ENCODE measurements at regions not wholly inside any gene's neighbourhood (a gene's known extent, or its start where the extent isn't known, plus 50 kb on each side); places are given as distances from the start of the nearest gene placed in this dataset.
"Not testable (repeated sequence)": the region's sequence is repeated elsewhere in the genome, so short reads cannot be mapped to it uniquely, and the experiment has no call there.

DNA sequence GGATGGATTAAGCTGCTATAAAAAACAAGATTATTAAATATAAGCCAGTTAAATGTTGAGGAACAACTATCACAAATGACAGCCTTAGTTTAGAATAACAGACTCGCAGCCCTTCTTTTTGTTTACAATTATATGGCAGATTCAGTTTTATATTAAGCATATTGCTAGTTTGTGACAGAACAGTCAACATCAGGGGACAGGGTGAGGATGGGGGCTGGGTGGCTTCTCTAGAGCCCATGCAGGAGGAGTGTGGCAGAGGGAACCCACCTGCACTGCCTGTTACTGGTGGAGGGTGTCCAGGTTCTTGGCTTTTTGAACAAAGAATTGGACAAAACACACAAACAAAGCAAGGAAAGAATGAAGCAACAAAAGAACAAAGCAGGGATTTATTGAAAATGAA is 799.7 kb downstream of the PRIM2 start:
- DNase-seq = not testable (repeated sequence)

DNA sequence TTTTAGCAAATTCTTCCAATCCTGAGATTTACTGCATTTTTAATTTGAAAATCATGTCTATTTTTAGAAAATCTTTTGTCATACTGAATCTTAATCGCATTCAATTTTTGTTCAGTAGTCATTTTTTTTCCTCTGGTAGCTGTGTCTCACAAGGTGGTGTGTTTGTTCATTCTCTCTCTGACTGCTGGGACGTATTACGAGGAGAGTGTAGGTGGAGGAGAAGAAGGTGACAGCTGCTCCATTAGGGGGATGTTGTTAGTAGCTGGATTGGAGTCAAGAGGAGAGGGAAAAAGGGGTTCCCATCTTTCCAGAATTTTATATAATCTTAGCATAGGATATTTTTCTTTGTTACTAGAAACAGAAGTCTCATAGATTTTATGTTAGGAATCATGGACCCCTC is 804.2 kb downstream of the PRIM2 start:
- DNase-seq = not testable (repeated sequence)

DNA sequence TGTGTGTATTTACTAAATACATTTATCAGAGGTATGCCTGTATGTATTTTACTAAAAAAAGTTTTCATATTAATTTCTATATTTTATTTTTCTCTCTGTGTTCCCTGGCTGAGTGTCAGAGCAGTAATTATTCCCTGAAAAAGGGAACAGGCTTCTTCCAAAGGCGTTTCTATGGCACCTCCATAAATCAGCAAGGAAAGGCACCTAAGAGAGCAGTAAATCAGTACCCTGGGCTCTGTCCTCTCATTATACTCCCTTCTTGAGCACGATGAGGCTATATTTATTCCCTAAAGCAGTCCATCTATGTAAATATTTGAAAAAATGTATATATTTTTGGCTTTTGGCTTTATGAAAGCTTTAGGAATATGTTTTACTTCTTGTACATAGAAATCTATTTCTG is 806.3 kb downstream of the PRIM2 start:
- not testable (repeated sequence) for DNase-seq

DNA sequence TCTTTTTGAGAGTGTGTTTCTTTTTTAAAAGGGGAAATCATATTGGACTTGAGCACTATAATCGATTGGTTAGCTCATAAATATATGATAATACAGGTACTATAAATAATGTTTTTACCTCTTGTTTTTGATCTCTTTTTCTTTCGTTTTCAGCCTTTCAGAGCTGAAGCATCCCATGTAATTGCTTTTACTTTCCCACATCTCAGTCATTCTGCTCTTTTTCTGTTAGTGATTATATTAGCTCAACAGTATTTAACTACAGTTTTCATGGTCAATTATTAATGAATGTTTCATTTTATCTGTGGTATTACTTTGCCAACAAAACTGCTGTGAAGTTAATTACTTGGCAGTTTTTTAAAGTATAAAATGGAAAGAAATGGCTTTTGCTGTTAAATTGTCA is 811.1 kb downstream of the PRIM2 start:
- DNase-seq = not testable (repeated sequence)

DNA sequence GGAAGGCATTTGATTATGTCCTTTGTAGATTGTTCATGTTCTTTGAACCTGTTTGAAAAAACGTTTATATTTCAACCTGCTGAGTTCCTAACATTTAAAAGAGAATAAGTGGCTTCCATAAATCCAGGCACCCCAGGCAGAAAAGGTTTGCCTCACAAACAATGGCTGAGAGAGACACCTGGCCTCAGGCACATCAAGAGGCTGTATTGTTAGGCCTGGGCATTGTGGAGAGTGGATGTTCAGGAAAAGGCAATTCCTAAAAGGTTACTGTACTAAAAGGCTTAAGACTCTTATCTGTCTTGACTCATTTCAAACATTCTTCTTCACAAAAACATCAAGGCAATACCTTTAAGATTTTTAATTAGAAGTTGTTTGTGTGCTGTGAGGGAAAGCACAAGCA is 811.7 kb downstream of the PRIM2 start:
- not testable (repeated sequence) for DNase-seq

DNA sequence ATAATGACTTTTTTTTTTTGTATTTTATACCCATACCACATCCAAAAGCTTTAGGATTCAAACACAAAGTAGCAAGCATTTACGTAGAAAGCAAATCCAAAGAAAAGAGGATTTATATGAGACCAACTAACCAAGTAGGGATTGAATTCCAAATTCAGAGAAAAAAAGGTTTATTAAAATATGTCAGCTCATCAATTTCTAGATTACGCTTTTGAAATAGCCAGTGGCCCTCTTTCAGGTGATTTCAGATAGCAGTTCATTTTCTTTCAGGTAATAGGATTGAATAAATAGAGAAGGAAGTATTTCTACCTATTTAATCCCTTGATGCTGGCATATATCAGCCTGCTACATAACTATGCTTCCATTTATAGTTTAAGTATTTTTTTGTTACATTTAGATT is 822.3 kb downstream of the PRIM2 start:
- DNase-seq = not testable (repeated sequence)

DNA sequence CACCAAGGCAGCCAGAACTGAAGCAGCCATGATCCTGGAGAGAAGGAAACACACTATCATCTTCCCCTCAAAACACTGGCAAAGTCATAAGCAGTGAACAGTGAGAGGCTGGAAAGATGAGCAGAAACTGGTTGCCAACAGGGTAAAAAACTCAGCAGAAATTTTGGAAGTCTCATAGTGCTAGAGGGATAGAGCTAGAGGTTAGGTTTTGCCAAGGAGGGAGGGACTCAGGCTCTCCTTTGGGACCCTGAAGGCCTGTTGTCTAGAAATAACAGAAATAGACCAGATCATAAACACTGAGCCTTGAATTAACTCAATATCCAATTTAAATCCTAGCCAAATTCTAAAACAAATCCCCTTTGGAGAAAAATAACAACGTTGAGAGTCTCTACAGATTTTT is 853.6 kb downstream of the PRIM2 start:
- DNase-seq = not testable (repeated sequence)

DNA sequence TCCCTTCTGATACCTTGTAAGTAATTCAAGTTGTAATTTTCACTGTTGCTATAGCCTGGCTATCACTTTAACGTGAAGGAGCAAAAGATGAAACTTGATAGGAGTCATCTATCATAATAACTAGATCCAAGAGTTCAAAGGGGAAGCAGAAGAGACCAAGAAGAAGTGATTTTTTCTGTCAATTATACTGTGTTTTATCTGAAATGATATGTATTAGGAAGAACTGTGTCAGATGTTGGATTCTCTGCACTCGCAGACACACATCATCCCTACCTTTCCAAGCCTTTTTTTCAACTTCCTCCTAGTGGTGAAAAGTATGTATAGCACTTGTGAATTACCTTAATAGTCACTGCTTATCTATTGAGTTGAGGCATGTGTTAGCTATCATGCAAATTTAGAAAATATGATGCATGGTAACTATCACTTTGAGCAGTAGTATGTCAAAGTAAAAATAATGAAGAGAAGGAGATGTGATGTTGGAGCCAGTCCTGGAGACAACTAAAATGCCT is 864.2 kb downstream of the PRIM2 start:
- DNase-seq = not testable (repeated sequence)

DNA sequence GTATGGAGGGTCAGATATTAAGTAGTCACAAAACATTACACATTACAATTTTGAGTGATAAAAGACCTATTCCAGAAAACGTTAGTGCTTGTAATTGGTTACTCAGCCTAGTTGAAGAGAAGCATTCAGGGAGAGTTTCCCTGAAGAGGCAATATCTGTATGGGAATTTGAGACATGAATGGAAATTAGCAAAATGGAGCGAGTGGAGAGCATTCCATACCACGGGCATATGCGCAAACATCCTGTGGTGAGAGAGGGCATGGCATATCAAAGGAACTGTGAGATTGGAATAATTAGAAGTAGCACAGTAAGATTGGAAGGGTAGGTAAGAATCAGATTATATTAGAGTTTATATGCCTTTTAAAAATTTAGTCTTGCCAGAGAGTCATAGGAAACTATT is 867.9 kb downstream of the PRIM2 start:
- DNase-seq = not testable (repeated sequence)

DNA sequence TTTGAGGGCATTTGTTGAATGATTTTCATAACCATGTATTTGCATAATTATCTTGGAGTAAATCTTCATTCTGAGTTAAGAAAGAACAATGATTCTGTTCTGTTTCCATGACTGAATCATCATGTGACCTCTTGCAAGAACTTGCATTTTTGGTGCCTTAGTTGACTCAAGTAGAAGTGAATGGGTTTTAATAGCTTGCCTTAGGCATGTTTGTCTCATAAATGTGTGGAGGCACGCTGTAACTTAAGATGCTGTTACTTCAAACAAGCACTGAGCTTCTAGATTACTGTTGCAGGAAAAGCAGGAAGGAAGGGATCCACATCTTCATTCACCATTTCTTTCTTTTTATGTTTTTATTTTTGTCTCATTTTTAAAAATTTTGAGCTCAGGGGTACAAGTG is 875.8 kb downstream of the PRIM2 start:
- DNase-seq = not testable (repeated sequence)

DNA sequence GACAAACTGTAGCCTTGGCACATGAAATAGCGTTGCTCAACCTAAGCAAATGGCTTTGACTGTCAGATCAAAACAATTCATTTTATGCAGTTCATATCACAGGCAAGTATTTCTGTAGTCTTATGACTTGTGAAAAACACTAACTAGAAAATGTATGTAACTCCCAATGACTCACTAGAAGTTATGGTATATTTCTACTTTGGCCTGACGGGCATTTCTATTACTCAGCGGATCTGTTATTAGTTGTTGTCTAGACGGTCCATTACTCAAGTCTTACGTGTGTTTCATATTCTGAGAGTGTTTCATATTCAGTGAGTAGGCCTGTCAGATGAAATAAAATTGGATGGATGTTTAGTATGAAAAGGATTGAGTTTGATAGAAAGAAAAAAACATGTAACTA is 880.9 kb downstream of the PRIM2 start:
- no peak for DNase-seq

DNA sequence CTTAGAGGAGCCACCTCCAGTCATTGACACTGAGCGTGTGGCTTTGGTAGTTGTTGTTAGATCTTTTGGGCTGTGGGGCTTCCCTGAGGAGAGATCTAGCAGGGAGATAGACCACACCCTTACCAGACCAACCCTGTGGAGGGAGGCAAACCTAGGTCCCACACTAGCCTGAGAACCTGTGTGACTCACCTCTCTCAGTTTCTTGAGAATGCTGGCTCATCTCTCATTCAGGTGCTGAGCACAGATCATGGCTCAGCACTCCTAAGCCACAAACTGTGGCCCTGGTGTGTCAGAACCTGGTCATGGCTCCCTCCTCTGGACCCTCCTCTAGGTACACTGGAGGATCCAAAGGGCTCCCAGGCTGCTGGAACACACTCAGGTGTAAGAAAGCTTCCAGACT is 919.7 kb downstream of the PRIM2 start:
- DNase-seq = not testable (repeated sequence)

DNA sequence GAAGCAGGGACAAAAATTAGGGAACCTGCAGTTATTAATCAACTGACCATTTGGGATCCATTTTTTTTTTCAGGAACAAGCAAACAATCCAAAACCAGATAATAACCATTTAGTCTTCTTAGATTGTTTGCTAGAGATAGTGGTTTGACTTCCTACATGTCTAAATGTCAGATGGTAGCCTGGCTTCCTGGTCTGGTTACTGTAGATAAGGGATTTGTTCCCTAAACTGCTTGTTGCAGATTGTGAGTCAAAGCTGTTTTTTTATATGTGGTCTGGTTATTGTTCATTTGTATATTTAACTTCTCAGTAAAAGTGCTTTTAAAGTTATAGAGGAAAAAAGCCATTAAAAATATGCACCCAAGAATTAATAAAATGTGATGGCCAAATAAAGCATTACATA is 921.0 kb downstream of the PRIM2 start:
- not testable (repeated sequence) for DNase-seq

DNA sequence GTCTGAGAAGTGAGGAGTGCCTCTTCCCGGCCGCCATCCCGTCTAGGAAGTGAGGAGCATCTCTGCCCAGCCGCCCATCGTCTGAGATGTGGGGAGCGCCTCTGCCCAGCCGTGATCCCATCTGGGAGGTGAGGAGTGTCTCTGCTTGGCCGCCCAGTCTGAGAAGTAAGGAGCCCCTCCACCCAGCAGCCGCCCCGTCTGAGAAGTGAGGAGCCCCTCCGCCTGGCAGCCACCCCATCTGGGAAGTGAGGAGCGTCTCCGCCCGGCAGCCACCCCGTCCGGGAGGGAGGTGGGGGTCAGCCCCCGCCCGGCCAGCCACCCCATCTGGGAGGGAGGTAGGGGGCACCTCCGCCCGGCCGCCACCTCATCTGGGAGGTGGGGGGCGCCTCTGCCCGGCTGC is 940.2 kb downstream of the PRIM2 start:
- not testable (repeated sequence) for DNase-seq

DNA sequence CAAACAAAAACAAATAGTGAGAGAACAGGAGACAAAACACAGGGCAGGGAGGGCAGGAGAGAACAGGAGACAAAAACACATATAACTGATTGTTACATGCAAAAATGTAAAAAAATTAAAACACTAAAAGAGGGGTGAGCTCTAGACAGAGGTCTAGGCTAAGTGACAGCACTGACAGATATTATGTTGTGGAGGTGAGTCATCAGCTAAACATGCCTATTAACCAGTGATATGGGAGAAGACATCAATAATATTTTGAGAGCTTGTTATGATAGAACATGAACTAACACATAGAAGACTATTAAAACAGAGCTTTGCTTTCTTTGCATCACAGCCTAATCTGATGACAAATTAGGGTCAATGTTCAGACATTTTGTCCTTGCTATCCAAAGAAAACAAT is 972.7 kb downstream of the PRIM2 start:
- no peak for DNase-seq

DNA sequence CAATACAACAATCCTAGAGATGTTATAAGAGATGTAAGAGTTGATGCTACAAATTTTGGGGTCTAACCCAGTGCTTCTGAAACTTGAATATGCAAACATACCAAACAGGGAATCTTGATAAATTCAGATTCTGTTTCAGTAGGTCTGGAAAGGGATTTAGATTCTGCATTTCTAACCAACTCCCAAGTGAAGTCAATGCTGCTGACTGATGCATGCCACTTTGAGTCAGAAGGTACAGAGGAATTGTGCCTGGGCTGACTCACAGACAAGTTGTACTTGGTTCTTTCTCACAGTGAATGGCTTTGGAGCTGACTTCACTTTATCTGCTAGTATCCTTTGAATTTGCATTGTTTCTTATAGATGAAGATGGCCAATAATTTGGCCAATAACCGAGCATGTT is 973.9 kb downstream of the PRIM2 start:
- not testable (repeated sequence) for DNase-seq

DNA sequence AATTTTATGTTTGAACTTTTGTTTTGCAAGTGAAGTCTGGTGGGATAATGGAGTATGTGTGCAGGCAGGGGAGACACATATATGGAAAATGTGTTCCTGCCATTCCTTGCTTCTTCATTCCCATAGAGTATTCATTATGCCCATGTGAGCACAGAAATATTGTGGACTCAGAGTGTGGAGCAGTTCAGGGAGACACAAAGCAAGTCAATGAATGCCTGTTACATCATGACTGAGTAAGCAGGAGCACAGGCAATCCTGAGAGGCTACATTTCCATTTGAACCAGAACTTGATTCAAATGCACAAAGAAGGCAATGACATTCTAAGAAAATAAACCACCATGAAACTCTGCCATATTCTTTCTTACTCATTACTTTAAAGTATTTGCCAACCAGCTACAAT is 990.5 kb downstream of the PRIM2 start:
- DNase-seq = not testable (repeated sequence)

DNA sequence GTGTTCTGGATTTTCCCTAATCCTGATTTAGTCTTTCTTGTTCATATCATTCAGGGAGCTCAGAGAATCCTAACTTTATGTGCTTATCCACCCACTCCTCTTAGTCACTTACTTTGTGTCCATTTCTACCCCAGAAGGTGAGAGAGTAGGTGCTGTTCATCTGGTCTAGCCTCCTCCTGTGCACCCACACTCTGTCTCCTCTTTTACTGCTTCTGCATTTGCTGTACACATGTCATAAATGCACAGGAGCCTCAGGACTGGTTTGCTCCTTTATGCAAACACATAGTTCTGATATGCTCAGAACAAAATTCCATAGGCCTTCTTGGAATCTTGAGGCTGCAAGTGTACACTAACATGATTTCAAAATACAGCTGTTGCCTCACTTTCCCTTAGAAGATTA is 1014.7 kb downstream of the PRIM2 start:
- DNase-seq = not testable (repeated sequence)

DNA sequence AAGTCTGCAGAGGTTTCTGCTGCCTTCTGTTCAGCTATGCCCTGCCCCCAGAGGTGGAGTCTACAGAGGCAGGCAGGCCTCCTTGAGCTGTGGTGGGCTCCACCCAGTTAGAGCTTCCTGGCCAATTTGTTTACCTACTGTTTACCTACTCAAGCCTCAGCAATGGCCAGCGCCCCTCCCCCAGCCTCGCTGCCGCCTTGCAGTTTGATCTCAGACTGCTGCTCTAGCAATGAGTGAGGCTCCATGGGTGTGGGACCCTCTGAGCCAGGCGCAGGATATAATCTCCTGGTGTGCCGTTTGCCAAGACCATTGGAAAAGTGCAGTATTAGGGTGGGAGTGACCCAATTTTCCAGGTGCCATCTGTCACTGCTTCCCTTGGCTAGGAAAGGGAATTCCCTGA is 1024.9 kb downstream of the PRIM2 start:
- not testable (repeated sequence) for DNase-seq

DNA sequence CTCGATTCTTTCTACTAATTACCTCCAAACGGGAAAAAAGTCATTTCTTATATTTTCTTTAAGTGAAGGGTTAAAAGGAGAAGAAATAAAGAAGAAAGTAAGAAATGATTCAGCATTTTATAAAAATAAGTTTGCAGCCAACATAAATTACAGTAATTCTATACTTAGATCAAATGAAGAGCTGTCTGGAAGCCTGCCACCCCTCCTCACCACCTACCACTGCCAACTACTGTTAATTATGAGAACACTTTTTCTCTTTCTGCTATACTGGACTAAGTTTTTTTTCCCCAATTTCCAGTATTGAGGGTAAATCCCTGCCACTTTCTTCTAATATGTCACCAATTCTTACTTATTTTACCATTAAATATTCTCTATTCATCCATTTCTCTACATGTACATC is 1030.1 kb downstream of the PRIM2 start:
- DNase-seq = not testable (repeated sequence)

DNA sequence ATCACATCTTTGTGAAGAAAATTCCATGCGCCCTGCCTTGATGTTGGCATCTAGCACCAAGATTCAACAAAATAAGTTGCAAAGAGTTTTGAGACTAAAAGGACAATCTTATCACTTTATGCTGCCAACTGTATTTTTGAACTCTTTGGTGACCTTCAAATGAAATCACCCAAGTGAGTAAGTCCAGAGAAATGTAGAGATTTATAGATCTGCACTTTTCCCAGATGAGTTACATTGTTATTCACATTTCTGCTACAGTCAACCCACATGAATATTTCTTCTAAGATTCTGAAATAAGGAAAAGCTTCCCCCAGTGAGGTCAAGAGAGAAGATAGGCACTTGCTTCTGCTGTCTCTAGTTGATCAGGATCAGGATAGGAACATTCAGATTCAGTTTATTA is 1034.2 kb downstream of the PRIM2 start:
- not testable (repeated sequence) for DNase-seq

DNA sequence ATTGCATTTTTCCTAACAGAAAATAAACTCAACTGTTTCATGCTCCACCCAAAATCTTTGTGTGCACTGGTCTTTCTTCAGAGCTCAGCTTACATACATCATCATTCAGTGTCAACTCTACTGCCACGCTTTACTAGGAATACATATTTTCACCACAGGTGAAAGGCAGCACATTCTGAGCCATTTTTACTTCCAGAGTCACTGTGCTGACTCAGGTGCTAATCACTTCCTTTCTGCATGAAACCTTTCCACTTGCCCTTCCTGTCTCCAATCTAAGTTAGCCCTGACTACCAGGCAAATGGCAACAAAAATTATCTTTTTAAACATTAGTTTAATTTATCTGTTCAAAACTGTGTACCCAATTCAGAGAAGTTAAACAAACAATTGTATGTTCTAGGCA is 1041.0 kb downstream of the PRIM2 start:
- not testable (repeated sequence) for DNase-seq

DNA sequence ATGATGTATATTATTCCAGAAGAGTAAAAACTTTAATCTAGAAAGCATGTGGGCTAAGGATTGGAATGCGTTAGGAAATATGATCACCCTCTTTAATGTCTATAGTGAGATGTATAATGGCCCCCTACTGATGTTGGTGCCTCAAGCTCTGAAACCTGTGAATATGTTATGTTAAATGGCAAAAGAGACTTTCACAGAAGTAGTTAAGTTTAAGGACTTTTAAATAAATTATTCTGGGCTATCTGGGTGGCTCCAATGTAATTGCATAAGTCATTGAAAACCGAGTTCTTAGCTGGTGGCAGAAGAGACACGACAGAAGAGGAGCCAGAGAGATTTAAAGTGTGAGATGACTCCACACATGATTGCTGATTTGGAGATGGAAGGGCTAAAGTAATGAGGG is 1048.4 kb downstream of the PRIM2 start:
- DNase-seq = not testable (repeated sequence)

DNA sequence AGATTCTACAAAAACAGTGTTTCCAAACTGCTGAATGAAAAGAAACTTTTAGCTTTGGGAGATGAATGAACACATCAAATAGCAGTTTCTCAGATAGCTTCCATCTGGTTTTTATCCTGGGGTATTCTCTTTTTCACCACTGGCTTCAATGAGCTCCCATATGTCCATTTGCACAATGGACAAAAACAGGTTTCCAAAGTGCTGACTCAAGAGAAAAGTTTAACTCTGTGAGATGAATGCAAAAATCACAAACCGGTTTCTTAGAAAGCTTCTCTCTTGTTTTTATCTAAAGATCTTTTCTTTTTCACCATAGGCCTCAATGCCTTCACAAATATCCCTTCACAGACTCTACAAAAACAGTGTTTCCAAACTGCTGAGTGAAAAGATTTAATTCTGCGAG is 1089.2 kb downstream of the PRIM2 start:
- DNase-seq = not testable (repeated sequence)

DNA sequence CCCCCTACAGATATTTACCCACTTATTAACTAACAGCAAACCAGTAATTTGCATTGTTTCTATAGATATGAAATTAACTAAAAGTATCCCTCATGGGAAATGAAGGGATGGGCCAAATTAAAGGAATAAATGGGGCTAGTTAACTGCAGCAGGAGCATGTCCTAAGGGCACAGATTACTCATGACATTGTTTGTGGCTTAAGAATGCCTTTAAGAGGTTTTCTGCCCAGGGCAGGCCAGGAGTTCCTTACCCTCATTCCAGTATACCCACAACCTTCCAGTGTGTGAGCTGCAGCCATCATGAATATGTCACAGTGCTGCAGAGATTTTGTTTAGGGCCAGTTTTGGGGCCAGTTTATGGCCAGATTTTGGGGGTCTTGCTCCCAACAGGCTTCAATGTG is 1101.9 kb downstream of the PRIM2 start:
- no peak for DNase-seq
